ENCODE measurements at regions not wholly inside any gene's neighbourhood (a gene's known extent, or its start where the extent isn't known, plus 50 kb on each side); places are given as distances from the start of the nearest gene placed in this dataset.

DNA sequence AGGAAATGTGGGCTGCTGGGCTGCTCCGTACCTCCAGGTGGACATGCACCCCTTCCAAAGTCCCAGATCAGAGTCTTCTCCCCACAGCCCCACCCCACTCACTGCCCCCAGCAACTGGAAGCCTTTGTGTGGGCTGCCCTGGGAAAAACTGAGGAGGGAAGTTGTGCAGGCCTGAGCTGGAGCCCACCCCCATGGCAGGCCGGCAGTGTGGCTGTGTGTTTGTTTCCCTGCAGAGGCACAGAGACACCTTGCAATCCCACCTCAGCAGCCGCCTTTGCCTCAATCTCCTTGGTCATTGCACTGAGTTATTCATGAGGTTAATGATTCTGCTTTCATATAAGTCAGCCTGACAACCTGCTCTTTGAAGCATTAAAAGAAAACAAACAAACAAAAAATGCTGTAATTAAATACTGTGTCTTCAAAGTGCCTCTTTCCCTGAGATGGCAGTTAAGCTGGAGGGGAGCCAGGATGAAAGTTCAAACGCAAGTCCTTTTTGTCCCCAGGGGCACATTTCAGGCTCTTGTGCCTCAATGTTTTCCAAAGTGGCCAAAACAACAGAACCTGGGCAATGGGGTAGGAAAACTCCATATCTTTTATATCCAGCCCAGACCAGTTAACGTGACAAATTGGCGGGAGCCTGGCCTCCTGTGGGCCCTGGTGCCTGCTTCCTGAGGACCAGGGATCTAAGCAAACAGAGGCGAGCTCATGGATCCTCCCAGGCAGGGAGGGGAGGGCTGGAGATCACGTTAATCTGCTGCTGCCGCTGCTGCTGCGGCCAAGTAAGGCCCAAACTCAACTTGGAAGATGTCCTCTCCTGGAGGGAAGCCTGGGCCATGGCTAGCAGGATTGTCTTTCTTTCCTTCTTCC is 51.9 kb upstream of the TSPAN11 start:
- DNase-seq (ENCODE audit: low spot score in 2 of 2) (no peak), FAIRE-seq (no peak)

DNA sequence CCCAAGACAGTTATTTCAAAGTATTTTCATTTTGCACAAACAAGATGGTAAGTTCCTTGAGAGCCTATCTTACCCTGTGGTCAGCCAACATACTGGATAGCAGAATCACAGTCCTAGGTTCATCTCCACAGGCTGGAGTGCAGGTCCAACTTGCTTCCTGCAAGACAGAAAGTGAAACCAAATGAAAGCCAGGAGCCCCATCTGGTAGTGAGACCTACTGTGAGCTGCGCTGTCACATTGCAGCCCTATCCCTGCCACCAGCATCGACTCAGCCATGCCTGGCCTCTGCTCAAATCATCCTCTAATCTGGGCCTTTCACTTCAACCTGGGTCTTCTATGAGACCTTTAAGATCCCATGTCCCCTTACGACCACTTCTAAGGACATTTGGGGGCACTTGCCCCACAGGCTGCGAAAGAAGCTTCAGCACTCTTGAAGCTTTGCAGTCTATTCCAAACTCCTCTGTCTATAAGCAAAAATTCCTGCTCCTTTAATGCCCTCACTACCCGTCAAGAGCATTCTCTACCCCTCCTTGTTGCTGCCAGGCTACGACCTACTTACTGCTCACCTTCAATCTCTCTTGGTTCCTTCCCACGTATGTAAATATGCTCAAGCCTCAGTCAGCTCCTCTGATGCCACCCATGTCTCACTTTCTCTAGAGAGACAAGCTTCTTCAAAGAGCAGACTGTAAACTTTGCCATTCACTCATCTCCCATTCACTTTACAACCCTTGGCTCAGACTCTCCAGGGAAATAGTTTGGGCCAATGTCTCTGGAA is 55.9 kb upstream of the TSPAN11 start:
- DNase-seq (ENCODE audit: low spot score in 2 of 2), result no peak
- no peak for FAIRE-seq

GRCh38 chr12:30867415-30867814 is 59.1 kb upstream of the TSPAN11 start:
- DNase-seq (ENCODE audit: low spot score in 2 of 2) (no peak), FAIRE-seq (no peak)

- DNase-seq (ENCODE audit: low spot score in 2 of 2), result no peak
- FAIRE-seq, result no peak
Observed at GRCh38 chr12:30866256-30866655, 60.3 kb upstream of the TSPAN11 start.

GRCh38 chr12:30863839-30864238 is 62.7 kb upstream of the TSPAN11 start:
- DNase-seq (ENCODE audit: low spot score in 2 of 2) (no peak), FAIRE-seq (no peak)

DNA sequence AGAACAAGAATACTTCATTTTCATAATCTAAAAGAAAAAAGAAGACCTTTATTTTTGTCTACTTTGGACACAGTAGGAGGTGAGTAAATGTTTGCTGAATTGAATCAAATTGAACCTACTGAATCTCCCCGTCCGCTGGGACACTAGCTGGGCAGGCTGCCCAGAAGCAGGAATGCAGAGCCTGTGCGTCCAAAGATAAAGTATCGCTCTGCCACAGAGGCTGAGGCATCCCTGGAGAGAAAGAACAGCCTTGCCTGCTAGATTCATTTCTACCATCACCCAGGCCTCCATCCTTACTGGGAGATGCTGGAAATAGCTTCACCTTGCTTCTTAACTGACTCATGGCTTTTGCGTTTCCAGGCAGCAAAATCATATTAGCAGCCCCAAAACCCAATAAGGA is 64.1 kb upstream of the TSPAN11 start:
- no peak for FAIRE-seq

DNA sequence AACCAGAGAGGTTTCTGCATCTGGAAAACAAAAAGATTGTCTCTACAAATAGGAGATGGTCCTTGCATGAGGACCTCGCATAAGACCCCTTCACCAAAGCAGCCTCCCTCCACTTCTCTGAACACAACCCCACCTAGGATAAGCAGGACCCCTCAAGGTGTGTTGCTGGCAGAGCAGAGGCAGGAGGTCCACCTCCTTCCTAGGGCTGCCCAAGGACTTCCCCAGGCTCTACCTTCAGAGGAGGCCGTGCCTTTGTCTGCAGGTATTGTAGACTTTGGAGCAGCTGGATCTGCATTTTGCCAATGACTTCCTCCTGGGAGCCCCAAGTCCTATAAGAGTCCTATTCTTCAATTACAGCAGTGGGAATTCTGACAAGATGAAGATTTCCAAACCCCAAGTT is 67.3 kb upstream of the TSPAN11 start:
- no peak for DNase-seq (ENCODE audit: low spot score in 2 of 2)
- no peak for FAIRE-seq

More for the DNA sequence above, 64.1 kb upstream of the TSPAN11 start:
- DNase-seq (ENCODE audit: low spot score in 2 of 2), result no peak

GRCh38 chr12:30858471-30858870 is 68.1 kb upstream of the TSPAN11 start:
- no peak for FAIRE-seq
- DNase-seq (ENCODE audit: low spot score in 2 of 2), result no peak

DNA sequence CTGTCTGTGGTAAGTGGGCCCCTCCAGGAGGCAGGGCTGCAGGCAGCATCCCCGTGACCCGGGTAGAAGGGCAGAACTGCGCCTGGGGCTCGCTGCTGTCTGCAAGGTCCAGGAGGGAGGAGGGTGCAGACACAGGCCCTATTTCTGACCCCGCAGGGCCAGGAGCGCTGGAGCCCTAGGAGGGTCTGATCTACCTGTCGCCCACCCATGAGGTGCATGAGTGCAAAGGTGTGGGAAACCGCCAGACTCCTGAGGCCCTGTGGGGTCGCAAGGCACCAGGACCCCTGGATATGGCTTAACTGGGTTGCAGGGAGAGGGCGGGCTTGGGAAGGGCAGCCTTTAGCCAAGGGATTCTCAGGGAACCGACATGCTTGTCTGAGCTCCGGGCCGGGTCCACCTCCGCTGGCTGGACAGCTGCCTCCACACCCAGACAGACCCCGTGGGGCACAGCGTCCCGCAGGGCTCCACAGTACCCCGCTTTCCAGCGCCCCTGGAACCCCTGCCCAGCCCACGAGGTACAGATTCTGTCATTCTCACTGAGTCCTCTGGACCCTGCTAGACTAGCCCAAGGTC is 72.9 kb upstream of the TSPAN11 start:
- no peak for DNase-seq (ENCODE audit: low spot score in 2 of 2)
- no peak for FAIRE-seq

DNA sequence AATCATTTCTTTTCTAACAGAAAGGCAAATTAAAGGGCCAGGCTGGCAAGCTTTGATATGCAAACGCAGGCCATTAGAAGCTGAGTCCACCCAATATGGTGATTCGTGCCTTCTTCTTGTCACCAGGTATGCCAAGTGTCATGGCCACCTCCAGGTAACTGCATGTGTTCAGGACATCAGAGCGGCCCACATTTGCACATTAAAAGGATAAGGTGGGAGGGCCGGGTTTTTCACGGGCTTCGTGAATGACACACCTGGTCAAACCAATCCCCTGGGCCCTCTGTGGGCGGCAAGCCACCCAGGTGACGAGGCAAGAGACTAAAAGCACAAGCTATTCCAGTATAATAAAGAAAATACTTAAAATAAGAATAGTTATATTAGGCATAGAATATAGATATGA is 75.9 kb upstream of the TSPAN11 start:
- no peak for FAIRE-seq

GRCh38 chr12:30847259-30847658 is 79.3 kb upstream of the TSPAN11 start:
- no peak for DNase-seq (ENCODE audit: low spot score in 2 of 2)
- FAIRE-seq, result no peak

More for the DNA sequence above, 75.9 kb upstream of the TSPAN11 start:
- DNase-seq (ENCODE audit: low spot score in 2 of 2), result no peak

GRCh38 chr12:30846776-30847175 is 79.8 kb upstream of the TSPAN11 start:
- DNase-seq (ENCODE audit: low spot score in 2 of 2) (no peak), FAIRE-seq (no peak)

DNA sequence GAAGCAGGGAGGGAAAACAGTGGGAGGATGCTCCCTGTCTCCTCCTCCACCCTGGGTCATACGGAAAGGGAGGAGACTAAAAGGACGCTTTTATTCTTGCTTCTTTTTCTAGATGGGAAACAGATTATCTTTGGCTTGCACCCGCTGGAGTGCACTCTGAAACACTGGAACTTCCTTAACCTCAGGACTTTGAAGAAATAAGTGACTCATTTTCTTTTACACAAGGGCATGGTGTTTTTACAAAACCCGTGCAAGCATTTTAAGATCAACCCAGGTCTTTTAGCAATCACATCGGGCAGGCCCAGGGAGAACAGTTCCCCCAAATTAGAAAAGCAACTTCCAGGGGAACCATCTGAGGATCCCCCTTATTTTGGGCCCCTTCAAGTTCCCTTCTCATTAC is 80.9 kb upstream of the TSPAN11 start:
- FAIRE-seq (no peak), DNase-seq (ENCODE audit: low spot score in 2 of 2) (no peak)

DNA sequence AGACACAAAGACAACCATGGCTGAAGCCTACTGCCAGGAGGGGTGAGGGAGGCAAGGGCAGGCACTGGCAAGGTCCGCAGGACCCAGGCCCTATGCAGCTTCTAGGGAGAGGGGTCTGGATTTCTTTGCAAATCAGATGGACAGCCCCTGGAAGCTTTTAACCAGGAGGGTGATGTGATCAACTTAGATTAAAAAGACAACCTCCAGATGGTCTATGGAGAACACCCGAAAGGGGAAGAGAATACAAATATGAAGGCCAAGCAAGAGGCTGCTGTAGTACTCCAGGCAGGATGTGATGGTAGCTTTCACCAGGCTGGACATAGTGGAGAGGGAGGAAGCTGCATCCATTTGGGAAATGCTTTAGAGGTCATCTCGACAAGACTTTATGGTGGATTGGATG is 83.3 kb upstream of the TSPAN11 start:
- FAIRE-seq (no peak), DNase-seq (ENCODE audit: low spot score in 2 of 2) (no peak)

DNA sequence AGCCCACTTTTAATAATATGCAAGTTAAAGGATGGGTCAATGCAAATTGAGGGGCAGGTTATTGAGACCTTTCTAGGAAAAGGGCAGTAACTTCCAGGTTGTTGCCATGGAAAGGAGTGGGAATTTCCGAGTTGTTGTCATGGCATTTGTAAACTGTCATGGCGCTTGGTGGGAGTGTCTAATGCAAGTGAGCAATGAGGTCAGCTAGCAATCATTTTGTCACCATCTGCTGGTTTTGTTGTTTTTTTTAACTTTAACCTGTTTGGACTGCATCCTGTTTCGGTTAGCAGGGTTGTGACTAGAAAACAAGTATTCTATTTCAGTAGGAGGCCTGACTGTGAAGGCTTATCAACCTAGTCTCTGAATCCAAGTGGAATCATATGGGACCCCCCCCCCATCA is 85.8 kb upstream of the TSPAN11 start:
- DNase-seq (ENCODE audit: low spot score in 2 of 2), result no peak

DNA sequence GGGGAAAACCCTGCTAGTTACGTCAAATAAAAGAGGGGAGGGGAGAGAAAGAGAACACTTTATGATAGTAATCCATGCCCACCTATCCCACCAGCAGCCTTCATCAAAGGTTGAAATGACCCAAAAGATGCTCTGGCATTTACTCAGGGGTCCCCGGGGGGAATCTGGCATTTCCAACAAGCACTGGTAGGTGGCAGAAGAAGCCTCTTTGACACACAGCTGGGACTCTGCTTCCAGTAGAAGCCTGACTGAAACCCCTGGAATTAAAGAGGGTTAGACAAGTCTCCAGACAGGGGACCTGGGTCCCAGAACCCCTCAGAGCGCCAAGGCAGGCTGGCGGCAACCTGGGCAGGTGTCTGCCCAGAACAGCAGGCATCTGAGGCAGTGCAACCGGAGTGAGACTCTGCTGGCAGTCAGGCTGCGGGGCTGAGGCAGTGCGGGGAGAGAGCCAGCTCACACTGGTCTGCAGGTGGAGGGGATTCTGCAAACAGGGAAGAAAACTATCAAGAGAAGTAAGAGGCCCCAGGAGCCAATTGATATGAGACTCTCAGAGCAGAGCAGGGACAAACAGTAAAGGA is 85.0 kb upstream of the CAPRIN2 start:
- no peak for FAIRE-seq
- no peak for DNase-seq (ENCODE audit: low spot score in 2 of 2)

More for the DNA sequence above, 85.8 kb upstream of the TSPAN11 start:
- FAIRE-seq, result no peak

GRCh38 chr12:30837595-30837994 is 82.8 kb upstream of the CAPRIN2 start:
- DNase-seq (ENCODE audit: low spot score in 2 of 2) (no peak), FAIRE-seq (no peak)

DNA sequence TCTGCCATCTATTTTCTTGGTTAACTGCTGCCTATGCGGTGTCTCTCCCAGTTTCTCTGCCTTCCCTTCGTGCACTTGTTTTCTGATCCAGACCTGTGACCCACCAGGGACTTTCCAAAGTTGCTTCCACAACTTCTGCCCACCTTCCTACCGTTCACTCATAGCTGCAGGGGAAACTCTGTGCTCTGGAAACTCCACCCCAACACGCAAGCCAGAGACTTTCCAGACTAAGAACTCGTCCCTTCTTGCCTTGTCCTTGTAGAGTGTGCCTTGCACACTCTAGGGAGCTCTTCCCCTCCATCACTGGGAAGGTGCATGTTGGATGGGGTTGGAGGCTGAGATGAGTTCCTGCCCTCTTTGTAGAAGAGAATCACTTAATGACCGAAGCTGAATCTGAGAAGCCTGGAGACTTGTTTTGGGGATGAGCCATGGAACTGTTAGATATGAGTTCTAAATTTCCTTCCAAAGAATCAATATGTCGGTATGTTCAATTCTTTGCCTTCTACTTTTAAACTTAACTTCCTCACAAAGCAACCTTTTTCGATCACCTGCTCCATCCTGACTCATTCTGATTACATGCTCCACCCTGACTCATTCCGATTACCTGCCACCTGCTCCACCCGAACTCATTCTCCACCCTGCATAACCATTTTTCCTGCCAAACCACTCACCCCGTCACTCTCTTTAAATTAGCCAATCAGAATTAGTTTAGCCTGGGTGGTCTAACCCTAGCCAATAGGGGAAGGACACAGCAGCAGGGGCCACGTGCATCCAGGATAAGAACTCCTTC is 82.1 kb upstream of the CAPRIN2 start:
- FAIRE-seq (no peak), DNase-seq (ENCODE audit: low spot score in 2 of 2) (no peak)

- DNase-seq (ENCODE audit: low spot score in 2 of 2), result no peak
- no peak for FAIRE-seq
Observed at GRCh38 chr12:30835216-30835615, 80.5 kb upstream of the CAPRIN2 start.

DNA sequence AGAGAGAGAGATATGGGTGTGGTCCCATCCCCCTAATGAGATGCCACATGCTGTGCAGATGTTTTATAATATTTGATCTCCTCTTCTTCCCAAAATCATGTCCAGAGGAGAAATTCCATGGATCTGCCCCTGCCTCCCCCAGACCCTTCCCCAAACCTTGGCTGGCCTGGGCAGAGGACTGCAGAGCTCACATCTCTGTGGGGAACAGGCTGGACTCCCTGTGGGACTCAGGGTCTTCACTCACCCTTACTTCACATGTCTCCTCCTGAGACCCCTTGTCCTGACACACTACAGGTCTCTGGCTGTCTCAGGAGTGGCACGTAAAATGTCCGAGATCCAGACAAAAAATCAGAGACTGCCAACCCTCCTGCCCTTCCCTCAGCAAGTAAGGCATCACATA is 76.0 kb upstream of the CAPRIN2 start:
- no peak for FAIRE-seq
- no peak for DNase-seq (ENCODE audit: low spot score in 2 of 2)

All from frontal cortex (tissue), 3 donors.